ENCODE measurements at regions not wholly inside any gene's neighbourhood (a gene's known extent, or its start where the extent isn't known, plus 50 kb on each side); places are given as distances from the start of the nearest gene placed in this dataset. TPM values are rescaled to one million over a fixed set of nuclear protein-coding genes. Genes with fewer than 3 reads are reported as not detected.
A peak's percentile ranks its signal among the peaks of the same experiment; 100 is the strongest.

DNA sequence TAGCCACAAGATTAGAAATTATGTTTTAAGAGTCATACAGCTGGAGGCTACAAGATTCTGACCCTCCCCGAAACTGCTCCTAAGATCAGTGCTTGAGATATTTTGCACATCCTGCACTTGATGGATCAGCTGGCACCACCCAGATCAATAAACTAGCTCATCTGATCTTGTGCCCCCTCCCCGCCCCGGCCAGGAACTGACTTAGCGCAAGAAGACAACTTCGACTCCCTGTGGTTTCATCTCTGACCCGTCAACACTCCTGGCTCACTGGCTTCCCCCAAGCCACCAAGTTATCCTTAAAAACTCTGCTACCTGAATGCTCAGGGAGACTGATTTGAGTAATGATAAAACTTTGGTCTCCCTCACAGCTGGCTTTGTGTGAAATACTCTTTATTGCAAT is 73.5 kb upstream of the NPSR1 start:
- Histone ChIP-seq H3K4me2 (no peak overlapping the region), H3K4me1 (ENCODE audit: insufficient read depth) (no peaks in the 10 kb centered on the region), H3K9me2 (replicated peaks; ENCODE audit: insufficient read depth) (no peaks in the 10 kb centered on the region), H3K36me3 (replicated peaks; ENCODE audit: insufficient read depth, low read depth) (no peaks in the 10 kb centered on the region), H2AFZ (no peak overlapping the region), H3K27ac (no peak overlapping the region), H3K4me3 (no peak overlapping the region), H4K20me1 (ENCODE audit: insufficient read depth, poor library complexity, severe bottlenecking) (no peaks in the 10 kb centered on the region), H3K27me3 (no peaks in the 10 kb centered on the region), H3K79me2 (no peaks in the 10 kb centered on the region), H3K9me3 (ENCODE audit: low read depth) (no peaks in the 10 kb centered on the region)
- 85% methylated on average over 6 of the region's 6 CpGs for WGBS (ENCODE audit: low lambda C conversion rate, missing lambda C conversion rate)
- no peak for DNase-seq (ENCODE audit: low spot score)
- TF ChIP-seq, protein P1, sequence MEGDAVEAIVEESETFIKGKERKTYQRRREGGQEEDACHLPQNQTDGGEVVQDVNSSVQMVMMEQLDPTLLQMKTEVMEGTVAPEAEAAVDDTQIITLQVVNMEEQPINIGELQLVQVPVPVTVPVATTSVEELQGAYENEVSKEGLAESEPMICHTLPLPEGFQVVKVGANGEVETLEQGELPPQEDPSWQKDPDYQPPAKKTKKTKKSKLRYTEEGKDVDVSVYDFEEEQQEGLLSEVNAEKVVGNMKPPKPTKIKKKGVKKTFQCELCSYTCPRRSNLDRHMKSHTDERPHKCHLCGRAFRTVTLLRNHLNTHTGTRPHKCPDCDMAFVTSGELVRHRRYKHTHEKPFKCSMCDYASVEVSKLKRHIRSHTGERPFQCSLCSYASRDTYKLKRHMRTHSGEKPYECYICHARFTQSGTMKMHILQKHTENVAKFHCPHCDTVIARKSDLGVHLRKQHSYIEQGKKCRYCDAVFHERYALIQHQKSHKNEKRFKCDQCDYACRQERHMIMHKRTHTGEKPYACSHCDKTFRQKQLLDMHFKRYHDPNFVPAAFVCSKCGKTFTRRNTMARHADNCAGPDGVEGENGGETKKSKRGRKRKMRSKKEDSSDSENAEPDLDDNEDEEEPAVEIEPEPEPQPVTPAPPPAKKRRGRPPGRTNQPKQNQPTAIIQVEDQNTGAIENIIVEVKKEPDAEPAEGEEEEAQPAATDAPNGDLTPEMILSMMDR (IDR thresholded peaks at IDR 0.05; ENCODE audit: poor library complexity), result no peak
- TF ChIP-seq EZH2 (IDR thresholded peaks at IDR 0.05; ENCODE audit: borderline replicate concordance) (no peak), EZH2phosphoT487 (IDR thresholded peaks at IDR 0.05; ENCODE audit: low read depth, severe bottlenecking, unreplicated experiment) (no peak)

DNA sequence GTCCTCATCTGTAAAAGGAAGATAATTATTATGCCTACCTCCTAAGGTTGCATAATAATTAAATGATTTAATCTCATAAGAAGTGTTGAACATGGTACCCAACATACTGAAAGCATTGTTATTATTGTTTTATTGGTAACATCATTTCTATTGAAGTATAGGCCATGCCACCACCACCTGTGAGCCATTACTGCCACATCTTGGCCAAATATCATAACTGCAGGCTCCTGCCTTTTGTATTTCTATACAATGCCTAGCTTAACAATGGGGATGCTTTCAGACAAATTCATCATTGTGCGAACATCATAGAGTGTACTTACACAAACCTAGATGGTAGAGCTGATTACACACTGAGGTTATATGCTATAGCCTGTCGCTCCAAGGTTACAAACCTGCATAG is 61.1 kb upstream of the NPSR1 start:
- WGBS (ENCODE audit: low lambda C conversion rate, missing lambda C conversion rate), result 92% methylated on average over 2 of the region's 2 CpGs
- no peaks in the 10 kb centered on the region for H3K4me1 ChIP-seq (ENCODE audit: insufficient read depth)
- H3K27ac ChIP-seq, result no peak overlapping the region
- DNase-seq (ENCODE audit: low spot score), result no peak
- H4K20me1 ChIP-seq (ENCODE audit: insufficient read depth, poor library complexity, severe bottlenecking), result no peaks in the 10 kb centered on the region
- no peak overlapping the region for H2AFZ ChIP-seq
- no peaks in the 10 kb centered on the region for H3K79me2 ChIP-seq
- H3K4me2 ChIP-seq, result no peak overlapping the region
- no peak overlapping the region for H3K4me3 ChIP-seq
- TF ChIP-seq, protein P1 (IDR thresholded peaks at IDR 0.05; ENCODE audit: poor library complexity), result peak; percentile 22
- TF ChIP-seq EZH2phosphoT487 (IDR thresholded peaks at IDR 0.05; ENCODE audit: low read depth, severe bottlenecking, unreplicated experiment), result no peak
- TF ChIP-seq EZH2 (IDR thresholded peaks at IDR 0.05; ENCODE audit: borderline replicate concordance), result no peak
- no peaks in the 10 kb centered on the region for H3K27me3 ChIP-seq
- no peaks in the 10 kb centered on the region for H3K9me3 ChIP-seq (ENCODE audit: low read depth)
- no peaks in the 10 kb centered on the region for H3K9me2 ChIP-seq (replicated peaks; ENCODE audit: insufficient read depth)
- H3K36me3 ChIP-seq (replicated peaks; ENCODE audit: insufficient read depth, low read depth), result no peaks in the 10 kb centered on the region

DNA sequence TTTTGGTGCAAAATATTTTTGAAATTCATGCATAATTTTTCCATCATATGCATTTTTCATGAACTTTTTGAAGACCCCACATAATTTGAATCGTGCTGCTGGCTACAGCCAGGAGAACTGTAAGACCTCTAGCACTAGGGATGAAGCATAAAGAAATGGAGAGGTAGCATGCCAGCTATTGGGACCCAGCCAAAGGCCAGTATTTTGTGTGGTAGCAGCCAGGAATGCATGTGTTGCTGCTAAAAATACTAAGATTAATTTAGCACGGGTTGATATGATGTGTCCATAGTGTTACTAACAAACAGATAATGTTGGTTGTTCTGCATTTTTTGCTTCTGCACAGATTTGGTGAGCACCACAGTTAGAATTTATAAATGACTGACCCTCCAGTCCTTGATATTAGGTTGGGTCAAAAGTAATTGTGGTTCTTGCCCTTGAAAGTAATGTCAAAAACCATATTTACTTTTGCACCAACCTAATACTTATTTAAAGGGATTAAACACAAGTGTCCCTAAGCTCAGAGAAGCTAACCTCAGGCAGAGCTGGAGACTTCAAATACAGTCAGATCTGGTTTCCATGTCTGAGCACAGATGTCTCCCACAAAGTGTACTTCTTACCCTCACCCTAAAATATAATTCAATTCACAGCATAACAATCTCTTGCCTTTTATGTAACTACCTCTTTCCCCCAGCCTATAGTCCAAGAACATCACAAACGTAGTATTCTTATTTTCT is 54.1 kb upstream of the NPSR1 start:
- Histone ChIP-seq H3K4me2 (no peak overlapping the region), H4K20me1 (ENCODE audit: insufficient read depth, poor library complexity, severe bottlenecking) (no peaks in the 10 kb centered on the region), H3K36me3 (replicated peaks; ENCODE audit: insufficient read depth, low read depth) (no peaks in the 10 kb centered on the region), H3K27ac (no peak overlapping the region), H3K79me2 (no peaks in the 10 kb centered on the region), H3K4me3 (no peak overlapping the region), H3K27me3 (no peaks in the 10 kb centered on the region), H3K9me3 (ENCODE audit: low read depth) (no peaks in the 10 kb centered on the region), H3K4me1 (ENCODE audit: insufficient read depth) (no peaks in the 10 kb centered on the region), H3K9me2 (replicated peaks; ENCODE audit: insufficient read depth) (no peaks in the 10 kb centered on the region), H2AFZ (no peak overlapping the region)
- TF ChIP-seq EZH2phosphoT487 (IDR thresholded peaks at IDR 0.05; ENCODE audit: low read depth, severe bottlenecking, unreplicated experiment), result no peak
- no peak for TF ChIP-seq EZH2 (IDR thresholded peaks at IDR 0.05; ENCODE audit: borderline replicate concordance)
- TF ChIP-seq, protein P1 (IDR thresholded peaks at IDR 0.05; ENCODE audit: poor library complexity), result no peak
- DNase-seq (ENCODE audit: low spot score), result no peak
- WGBS (ENCODE audit: low lambda C conversion rate, missing lambda C conversion rate), result 85% methylated on average over 3 of the region's 3 CpGs

Small RNAs in the stretch of these regions (small RNA-seq; reads per million reads assigned to genes)
- gene RNU6-438P, result not detected
